Midbrain (tissue), 1 donor: ENCODE measurements at regions not wholly inside any gene's neighbourhood (a gene's known extent, or its start where the extent isn't known, plus 50 kb on each side); places are given as distances from the start of the nearest gene placed in this dataset.
"Not testable (repeated sequence)": the region's sequence is repeated elsewhere in the genome, so short reads cannot be mapped to it uniquely, and the experiment has no call there.

ENCODE experiments used
- DNase-seq: peaks from one replicate; lab custom pipeline; 2025; lab: John Stamatoyannopoulos, UW

- DNase-seq, result no peak
Measured at GRCh38 chr2:55772109-55772980, 78.7 kb upstream of the PNPT1 start.

GRCh38 chr2:55771612-55772011 is 78.0 kb upstream of the PNPT1 start:
- peak; percentile 23 for DNase-seq

DNA sequence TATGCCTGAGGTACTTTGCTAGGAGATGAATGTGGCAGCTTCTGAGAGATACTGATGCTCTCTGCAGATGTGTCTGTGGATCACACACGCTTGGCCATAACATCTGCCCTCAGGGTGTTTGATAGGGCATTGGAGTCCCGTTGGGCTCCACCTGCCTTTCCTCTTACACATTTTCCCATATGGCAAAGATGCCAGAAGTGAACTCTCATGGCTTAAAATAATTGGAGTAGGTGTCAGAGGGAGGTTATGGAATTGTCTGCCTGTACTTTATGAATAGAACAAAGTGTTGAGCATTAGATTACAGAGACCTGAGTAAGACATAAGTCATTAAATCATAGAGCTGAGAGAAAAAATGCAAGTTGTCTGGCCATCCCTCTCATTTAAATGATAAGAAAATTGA is 75.3 kb upstream of the PNPT1 start:
- no peak for DNase-seq

DNA sequence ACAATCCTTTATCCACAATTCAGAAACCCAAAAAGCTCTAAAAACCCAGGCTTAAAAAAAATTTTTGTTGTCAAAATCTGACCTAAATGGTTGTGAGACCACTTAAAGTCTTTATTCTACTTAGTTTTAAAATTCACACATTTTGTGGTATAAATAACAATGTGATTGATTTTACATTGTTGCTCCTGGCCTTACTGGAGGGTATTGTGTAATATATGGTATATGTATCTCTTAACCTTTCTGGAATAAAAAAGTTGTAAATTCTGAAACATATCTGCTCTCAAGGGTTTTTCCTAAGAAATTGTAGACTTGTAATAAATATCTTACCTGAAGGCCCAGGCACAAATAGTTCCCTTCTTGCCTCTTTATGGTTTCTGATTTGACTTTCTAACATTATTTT is 73.3 kb upstream of the PNPT1 start:
- DNase-seq, result no peak

DNA sequence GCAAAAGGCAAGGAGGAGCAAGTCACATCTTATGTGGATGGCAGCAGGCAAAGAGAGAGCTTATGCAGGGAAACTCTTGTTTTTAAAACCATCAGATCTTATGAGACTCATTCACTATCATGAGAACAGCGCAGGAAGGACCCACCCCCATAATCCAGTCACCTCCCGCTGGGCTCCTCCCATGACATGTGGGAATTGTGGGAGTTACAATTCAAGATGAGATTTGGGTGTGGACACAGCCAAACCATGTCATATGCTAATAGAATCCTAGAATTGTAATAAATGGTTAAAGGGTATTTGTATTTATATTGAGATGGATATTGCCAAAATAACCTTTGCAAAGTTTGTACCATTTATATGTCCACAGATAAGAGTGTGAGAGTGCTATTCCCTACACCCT is 72.1 kb upstream of the PNPT1 start:
- not testable (repeated sequence) for DNase-seq

DNA sequence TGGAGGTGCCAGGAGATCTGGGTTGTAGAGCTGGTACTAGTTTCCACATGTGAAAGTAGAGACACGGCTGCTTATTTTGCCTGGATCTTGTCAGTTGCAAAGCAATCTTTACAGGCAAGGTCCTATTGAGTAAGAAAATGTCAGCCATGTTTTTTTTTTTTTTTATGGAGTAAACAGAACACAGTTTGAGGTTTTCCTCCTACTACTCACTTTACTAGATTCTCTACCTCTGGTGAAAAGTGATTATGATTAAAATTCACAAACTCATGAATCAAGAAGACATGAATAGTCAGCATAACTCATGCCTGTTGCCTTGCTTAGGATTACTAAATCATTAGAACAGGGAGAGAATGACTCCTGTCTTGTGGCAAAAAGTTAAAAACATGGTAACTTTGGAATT is 70.1 kb upstream of the PNPT1 start:
- DNase-seq, result no peak

GRCh38 chr2:55761526-55761925 is 67.9 kb upstream of the PNPT1 start:
- no peak for DNase-seq

DNA sequence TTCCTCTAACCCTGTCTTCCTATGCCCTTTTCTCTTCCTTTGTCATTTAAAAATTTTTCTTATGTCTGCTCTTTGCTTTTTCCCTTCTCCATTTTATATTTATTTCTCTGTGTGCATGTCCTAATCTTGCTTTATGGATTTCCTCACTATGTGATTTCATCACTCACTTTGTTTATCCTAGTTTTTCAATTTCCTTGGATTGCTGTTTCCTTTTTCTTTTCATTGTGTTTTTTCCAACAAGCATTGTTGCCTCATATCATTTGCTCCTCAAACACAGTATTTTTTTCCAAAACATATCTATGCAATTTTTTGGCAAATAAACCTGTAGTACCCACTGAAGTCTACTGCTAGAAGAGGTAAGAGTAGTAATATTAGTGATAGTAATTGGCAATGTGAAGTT is 67.4 kb upstream of the PNPT1 start:
- DNase-seq, result no peak

- no peak for DNase-seq
Measured at GRCh38 chr2:55760125-55760524, 66.5 kb upstream of the PNPT1 start.

DNA sequence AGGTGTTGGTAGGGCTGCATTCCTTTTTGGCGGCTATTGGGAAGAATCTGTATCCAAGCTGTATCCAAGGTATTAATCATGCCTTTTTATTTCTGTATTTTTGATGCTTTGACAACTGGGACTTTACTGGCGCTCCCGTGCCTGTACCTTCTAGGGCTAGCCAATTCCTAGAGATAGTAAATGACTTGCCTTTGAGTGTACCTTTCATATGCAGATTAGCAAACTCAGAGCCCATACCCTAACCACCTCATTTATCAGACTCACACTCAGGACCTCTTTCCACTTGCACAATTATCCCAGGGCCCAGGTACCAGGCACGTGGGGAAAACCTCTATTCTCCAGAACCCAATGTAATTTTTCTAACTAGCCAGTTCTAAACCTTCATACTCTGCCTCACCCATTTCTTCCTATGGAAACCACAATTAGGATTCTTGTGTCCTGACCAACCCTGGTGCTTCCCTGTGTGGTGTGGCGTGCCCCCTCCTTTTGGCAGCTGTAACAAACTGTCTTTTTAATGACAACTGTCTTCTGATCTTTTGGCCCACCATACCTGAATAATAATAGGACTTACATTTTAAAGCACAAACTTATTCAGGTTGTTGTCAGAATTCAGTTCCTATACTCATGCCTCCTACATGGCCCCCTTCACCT is 65.8 kb upstream of the PNPT1 start:
- DNase-seq, result no peak

DNA sequence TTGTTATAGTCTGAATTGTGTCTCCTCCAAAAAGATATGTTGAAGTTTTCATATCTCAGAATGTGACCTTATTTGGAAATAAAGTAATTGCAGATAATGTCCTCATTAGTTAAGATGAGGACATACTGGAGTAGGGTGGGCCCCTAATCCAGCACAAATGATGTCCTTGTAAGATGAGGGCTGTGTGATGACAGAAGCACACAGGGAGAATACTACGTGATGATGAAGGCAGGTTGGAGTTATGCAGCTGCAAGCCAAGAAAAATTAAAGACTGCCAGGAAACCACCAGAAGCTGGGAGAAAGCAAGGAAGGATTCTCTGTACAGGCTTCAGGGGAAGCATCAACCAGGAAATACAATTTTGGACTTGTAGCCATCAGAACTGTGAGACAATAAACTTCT is 58.3 kb upstream of the PNPT1 start:
- DNase-seq, result no peak

GRCh38 chr2:55743583-55743982 is 49.9 kb upstream of the PNPT1 start:
- no peak for DNase-seq
